ENCODE measurements at regions not wholly inside any gene's neighbourhood (a gene's known extent, or its start where the extent isn't known, plus 50 kb on each side); places are given as distances from the start of the nearest gene placed in this dataset.
"Not testable (repeated sequence)": the region's sequence is repeated elsewhere in the genome, so short reads cannot be mapped to it uniquely, and the experiment has no call there.

DNA sequence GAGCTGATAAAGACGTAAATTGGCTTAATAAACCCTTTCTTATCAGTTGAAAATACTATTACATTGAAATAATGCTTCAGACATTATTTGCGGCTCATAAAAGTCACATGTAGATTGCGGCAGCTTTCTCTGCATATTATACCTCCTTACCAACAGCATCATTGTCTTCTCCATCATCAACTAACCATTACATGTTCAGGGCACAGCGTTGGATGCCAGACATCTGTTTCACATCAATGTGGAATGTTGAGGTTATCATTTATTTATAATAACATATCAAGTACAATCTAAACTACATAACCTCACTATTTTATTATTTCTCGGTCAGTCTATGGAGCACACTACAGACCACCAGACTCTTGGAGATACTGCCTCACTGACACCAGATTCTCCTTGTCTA, 573.8 kb upstream of the FAT3 start:
- DNase-seq (ENCODE audit: low spot score) = no peak

- DNase-seq (ENCODE audit: low spot score) = no peak
Observed at GRCh38 chr11:91641153-91641552, 583.5 kb upstream of the FAT3 start.

GRCh38 chr11:91639359-91639758, 585.3 kb upstream of the FAT3 start:
- no peak for DNase-seq (ENCODE audit: low spot score)

GRCh38 chr11:91630916-91631673, 593.5 kb upstream of the FAT3 start:
- DNase-seq (ENCODE audit: low spot score) = no peak

DNA sequence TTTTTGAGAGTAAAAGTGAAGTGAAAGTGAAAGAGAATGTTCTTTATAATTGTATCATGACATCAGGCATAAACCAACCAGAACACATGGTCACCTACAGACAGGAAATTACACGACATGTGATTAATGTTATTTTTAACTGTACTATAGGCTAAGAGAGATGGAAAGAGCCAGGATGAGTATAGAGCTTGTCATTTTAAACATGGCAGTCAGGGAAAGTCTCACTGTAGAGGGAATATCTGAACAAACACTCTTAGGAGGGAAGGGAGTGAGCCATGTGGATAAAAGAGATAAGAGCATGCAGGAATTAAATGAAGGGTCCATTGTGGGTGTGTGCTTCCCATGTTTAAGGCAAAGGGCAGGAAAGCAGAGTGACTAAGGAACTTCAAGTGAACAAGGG, 599.1 kb upstream of the FAT3 start:
- DNase-seq (ENCODE audit: low spot score) = no peak

- no peak for DNase-seq (ENCODE audit: low spot score)
Observed at GRCh38 chr11:91624021-91624420, 600.6 kb upstream of the FAT3 start.

DNA sequence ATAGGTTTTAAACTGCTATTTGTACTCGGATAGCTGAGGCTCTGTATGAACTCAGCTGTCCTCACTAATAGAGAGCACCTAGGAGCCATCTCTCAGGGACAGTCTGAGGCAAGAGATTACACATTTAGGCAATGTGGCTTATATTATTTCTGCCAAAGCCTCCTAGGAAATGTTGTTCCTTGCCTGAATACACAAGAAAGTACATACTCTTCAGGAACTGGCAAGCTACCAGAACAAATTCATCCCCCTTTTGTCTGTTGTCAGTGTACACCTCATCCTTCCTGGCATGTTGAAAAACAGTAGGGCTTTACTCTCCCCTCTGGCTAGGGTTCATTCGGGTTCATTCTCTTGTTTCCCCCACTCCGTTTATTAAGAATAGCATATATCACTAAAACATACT, 615.9 kb upstream of the FAT3 start:
- DNase-seq (ENCODE audit: low spot score) = no peak

- no peak for DNase-seq (ENCODE audit: low spot score)
Observed at GRCh38 chr11:91596111-91596510, 628.5 kb upstream of the FAT3 start.

DNA sequence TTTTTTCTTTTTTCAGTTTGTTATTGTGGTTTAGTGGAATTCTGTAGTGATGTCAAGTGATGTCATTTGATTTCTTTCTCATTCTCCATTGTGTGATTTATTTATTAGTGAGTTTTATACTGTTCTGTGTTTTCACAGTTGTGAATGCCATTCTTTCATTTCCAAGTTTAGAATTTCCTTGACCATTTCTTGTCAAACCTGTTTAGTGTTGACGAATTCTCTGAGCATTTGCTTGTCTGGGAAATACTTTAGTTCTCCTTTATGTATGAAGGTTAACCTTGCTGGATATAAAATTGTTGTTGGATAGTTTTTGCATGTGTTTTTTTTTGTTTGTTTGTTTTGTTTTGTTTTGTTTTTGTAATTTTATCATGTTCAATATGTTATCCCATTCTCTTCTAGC, 633.6 kb upstream of the FAT3 start:
- no peak for DNase-seq (ENCODE audit: low spot score)

DNA sequence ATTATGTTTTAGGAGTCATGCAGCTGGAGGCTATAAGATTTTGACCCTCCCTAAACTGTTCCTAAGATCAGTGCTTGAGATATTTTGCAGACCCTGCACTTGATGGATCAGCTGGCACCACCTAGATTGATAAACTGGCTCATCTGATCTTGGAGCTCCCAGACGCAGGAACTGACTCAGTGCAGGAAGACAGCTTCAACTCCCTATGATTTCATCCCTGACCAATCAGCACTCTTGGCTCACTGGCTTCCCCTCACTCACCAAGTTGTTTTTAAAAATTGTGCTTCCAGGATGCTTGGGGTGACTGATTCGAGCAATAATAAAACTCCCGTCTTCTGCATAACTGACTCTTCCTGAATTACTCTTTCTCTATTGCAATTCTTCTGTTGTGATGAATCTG, 637.5 kb upstream of the FAT3 start:
- DNase-seq (ENCODE audit: low spot score) = no peak

DNA sequence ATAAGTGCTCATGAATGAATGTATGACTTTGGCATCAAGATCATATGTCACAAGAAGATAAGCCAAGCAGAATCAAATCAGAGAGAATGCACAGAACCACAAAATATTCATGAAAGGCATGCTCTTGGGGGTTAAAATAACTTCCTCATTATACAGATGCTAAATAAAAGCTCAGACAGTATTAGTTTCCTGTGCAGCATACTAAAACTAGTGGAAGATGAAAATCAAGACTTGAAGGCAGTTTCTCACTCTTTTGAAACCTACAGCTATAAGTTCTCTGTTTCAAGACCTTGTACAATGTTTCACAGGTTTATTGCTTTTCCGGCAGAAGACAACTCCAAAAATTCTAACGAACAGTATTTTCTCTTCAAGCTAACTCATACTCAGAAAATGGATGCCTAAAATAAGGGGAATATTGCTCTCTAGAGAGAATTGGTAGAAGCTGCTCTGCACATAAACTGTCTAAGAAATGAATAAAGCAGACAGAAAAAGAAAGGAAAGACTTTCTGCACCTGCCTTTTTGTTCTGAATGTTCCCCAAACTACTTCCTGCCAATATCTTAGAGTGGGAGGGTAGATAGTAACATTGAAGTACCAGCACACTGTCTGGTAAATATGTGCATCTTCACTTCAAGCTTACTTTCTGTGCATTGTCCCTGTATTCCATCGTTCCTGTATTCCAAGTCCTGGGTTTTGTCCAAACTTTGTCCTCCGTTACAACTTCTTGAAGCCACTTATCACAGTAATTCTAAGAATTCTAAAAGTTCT, 639.4 kb upstream of the FAT3 start:
- DNase-seq (ENCODE audit: low spot score) = no peak

DNA sequence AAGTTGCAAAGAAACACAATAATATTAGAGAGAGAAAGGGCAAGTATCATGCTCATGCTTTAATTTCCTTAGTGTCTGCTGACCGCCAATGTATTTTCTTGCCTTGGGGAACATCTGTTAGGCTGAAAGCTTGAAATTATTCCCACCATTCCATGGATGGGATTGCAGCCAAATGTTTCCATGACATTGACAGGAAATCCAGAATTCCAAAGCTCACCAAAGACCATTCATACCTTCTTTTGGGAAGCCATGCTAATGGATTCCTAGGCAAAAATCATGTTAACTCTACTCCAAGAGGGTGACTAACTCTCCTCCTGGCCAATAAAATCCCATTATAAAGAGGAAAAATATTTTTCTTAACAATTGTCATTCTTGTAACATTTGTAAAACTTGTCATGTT, 661.4 kb upstream of the FAT3 start:
- DNase-seq (ENCODE audit: low spot score) = no peak

DNA sequence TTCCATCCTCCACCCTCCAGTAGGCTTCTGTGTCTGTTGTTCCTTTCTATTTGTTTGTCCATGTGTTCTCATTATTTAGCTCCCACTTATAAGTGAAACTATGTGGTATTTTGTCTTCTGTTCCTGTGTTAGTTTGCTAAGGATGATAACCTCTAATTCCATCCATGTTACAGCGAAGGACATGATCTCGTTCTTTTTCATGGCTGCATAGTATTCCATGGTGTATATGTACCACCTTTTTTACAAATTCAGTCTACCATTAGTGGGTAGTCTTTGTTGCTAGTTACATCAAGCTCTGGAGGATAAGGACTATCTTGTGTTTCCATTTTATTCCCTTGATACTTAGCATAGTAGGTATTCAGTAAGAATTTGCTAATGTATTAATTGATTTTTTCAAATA, 664.2 kb upstream of the FAT3 start:
- DNase-seq (ENCODE audit: low spot score) = no peak

DNA sequence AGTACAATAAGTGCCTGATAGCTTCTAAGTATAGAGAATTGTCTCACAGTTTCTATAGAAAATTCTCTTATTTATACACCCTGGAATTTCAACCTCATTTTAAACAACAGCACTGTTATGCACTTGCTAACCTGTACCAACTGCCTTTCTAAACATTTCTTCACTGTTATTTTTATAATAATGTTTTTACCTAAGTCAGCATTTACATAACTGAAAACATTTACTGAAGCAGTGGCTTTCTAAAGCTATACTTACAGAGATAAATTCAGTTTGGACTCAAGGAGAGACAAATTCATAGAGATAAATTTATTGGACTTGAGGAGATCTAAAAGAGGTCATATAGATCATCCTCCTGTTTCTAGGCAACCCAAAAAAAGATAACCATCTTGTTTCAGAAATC, 686.6 kb upstream of the FAT3 start:
- no peak for DNase-seq (ENCODE audit: low spot score)

DNA sequence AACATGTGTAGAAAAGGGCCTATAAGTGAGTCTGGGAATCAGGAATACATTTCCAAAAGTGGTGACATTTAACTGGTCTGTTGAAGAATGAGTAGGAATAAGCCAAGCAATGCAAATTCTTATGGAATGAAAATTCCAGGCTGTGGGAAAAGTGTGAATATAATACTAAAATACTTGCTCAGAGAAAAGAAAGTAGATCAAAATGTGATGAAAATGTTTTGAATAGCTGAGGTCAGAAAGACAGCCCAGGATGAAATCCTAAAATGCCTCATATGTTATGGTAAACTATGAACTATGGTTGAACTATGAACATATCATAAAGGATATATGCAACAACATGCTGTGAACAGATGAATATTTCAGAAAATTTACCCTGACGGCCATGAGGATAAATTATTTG, 688.3 kb upstream of the FAT3 start:
- no peak for DNase-seq (ENCODE audit: low spot score)

DNA sequence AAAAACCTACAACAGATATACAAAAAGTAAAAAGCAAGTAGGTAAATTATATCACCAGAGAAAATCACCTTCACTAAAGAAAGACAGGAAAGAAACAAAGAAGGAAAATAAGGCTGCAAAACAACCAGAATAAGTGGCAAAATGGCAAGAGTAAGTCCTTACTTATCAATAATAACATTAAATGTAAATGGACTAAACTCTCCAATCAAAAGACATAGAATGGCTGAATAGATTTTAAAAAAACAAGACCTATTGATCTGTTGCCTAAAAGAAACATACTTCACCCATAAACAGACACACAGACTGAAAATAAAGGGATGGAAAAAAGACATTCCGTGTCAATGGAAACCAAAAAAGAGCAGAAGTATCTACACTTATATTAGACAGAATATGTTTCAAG, 695.7 kb upstream of the FAT3 start:
- DNase-seq (ENCODE audit: low spot score) = no peak

- DNase-seq (ENCODE audit: low spot score) = no peak
Observed at GRCh38 chr11:91527380-91528030, 697.1 kb upstream of the FAT3 start.

DNA sequence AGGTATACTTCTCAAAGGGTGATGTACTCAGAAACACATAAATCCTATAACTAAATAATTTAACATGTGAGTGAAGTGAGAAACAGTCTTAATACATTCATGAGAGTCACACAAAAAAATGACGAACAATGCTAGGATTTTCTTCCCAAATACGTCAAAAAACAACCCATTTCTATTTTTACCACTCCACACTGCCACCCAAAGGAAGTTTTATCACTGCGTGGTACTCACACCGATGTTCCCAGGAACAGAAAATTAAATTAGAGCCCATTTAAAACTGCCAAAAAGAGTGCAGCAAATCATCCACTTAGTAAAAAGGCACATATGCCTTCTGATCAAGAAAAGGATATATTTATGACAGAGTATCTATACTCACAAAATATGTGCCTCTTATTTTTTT, 710.9 kb upstream of the FAT3 start:
- no peak for DNase-seq (ENCODE audit: low spot score)

GRCh38 chr11:91497847-91498246, 726.8 kb upstream of the FAT3 start:
- DNase-seq (ENCODE audit: low spot score) = no peak

DNA sequence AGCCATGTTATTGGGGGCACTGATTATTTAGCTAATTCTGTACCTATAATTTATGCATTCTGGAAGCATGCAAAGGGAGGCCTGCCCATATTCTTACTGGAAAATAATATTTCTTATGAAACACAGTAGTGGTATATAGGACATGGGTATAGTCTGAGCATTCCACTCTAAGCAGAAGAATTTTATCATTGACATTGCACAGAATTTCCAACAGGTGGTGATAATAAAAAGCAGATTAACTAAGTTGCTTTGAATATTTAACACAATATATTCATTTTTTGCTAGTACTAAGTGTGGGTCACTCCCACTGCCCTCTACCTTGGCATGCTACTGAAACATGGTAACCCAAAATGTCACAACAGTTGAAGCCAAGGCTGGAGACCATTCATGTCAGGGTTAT, 728.8 kb upstream of the FAT3 start:
- DNase-seq (ENCODE audit: low spot score) = no peak

DNA sequence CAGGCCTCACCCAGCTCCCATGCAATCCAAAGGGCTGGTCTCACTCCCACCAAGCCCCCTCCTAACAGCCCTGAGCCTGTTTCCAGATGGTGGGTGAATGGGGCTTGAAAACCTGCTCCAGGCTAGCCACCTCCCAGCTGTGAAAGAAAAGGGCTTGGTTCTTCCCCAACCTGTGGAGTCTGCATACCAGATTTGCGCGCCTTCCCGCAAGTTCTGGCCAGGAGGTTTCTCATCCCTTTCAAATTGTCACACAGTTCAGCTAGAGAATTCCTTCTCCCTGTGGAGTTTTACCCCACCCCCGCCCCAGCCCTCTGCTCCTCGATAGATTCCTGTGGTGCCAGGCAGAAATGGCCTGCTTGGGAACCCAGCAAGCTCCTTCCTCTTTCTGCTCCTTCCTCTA, 734.6 kb upstream of the FAT3 start:
- DNase-seq (ENCODE audit: low spot score) = no peak

- DNase-seq (ENCODE audit: low spot score) = not testable (repeated sequence)
Observed at GRCh38 chr11:91483956-91484355, 740.7 kb upstream of the FAT3 start.

GRCh38 chr11:91481875-91482274, 742.7 kb upstream of the FAT3 start:
- DNase-seq (ENCODE audit: low spot score) = not testable (repeated sequence)

Measured in iPS-NIHi11 (cell line).